HG02798 (cell line): ENCODE measurements at regions not wholly inside any gene's neighbourhood (a gene's known extent, or its start where the extent isn't known, plus 50 kb on each side); places are given as distances from the start of the nearest gene placed in this dataset.

ENCODE experiments used
- ATAC-seq: cut with Tn5 transposase; IDR thresholded peaks from one replicate; pipeline ENCODE4 v1.9.1; 2021; ENCODE audit warnings: mild to moderate bottlenecking; ENCODE audit not compliant: unreplicated experiment, poor library complexity

DNA sequence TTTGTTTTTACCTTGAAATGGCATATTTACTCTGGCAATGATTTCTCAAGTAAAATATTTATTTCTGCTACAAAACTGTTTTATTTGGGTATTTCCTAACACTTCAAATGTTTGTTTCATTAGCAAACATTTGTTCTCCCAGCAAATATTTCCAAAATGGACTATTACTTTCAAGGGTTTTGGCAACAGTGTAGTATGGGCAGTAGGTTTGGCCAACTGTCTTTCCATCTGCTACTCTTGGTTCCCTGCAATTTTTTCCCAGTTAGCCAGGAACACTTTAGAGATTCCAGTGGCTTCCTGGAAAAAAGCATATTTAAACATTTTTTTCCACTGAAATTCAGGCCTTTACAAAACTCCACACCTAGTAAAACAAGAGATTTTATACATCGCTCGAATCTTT, 466.6 kb downstream of the SLITRK6 start:
- ATAC-seq, result no peak

DNA sequence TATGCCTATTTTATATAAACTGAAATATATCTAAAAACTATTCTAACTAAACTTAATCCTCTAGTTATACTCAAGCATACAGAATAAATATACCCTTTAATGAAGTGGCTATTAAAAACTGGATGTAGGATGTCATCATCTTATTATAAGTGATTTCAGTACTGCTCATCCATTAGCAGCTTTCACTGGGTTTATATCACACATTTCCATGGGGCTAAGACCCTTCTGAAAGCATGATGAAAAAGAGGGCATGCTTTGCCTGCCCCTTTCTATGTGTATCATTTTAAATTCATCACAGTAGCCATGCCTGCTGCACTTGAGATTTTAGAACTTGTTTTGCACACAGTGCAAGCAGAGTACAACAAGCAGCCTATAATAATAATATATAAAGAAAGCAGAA, 477.5 kb downstream of the SLITRK6 start:
- no peak for ATAC-seq

DNA sequence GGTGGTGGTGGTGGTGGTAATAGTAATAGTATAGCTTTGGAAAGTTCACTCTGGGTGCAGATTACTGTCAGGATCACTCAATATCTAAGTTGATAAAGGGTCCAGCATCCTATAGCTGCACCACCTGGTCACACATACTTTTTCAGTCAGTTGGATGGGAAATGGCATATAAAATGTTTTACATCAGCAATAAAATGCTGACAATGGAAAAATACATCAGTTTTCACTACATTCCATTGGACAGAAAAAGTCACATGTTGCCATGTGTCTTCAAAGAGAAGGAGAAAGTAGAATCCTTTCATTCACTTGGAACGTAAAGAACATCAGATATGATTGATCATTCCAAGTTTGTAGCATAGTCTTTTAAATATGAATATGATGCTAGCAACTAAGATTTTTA, 481.4 kb downstream of the SLITRK6 start:
- ATAC-seq, result no peak

GRCh38 chr13:85316506-85317025, 482.7 kb downstream of the SLITRK6 start:
- no peak for ATAC-seq

- ATAC-seq, result no peak
Observed at GRCh38 chr13:85314686-85315085, 484.5 kb downstream of the SLITRK6 start.

GRCh38 chr13:85313761-85314503, 485.3 kb downstream of the SLITRK6 start:
- no peak for ATAC-seq

- ATAC-seq, result no peak
Observed at GRCh38 chr13:85312071-85312470, 487.1 kb downstream of the SLITRK6 start.

DNA sequence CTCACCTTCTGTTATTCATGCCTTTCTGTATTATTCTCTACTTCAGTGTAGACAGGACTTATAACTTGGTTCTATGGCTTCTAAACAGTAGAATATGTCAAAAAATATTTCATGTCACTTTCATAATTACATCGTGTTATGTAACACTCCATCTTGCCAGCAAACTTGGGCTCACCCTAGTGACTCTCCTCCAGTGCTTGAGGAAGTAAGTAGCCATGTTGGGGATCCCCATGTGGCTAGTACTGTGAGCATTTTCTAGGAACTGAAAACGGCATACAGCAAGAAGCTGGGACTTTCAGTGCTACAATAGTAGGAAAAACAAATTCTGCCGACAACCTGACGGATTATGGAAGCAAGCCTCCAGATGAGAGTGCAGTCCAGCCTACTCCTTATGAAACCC, 495.6 kb downstream of the SLITRK6 start:
- ATAC-seq, result no peak

DNA sequence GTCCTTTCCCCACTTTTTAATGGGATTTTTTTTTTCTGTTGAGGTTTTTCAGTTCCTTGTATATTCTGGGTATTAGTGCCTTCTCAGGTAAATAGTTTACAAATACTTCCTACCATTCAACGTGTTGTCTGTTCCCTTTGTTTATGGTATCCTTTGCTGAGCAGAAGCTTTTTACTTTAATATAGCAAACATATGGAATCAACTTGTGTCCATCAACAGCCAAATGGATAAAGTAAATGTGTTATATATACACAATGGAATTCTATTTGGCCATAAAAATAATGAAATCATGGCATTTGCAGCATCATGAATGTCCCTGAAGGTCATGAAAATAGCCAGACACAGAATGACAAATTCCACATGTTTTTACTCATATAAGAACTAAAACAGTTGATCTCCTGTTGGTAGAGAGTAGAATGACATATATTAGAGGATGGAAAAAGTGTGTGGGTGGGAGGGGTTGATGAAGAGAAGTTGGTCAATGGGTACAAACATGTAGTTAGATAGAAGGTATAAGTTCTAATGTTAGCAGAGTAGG, 500.8 kb downstream of the SLITRK6 start:
- ATAC-seq, result no peak

- ATAC-seq, result no peak
Observed at GRCh38 chr13:85288698-85289097, 510.5 kb downstream of the SLITRK6 start.

DNA sequence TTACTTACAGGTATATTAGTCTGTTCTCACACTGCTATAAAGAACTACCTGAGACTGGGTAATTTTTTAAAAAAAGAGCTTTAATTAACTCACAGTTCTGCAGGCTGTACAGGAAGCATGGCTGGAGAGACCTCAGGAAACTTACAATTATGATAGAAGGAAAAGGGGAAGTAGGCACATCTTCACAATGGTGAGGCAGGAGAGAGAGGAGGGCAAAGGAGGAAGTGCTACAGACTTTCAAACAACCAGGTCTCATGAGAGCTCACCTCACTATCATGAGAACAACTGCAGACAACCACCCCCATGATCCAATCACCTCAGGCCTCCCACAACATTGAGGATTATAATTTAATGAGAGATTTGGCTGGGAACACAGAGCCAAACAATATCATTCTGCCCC, 511.7 kb downstream of the SLITRK6 start:
- no peak for ATAC-seq

DNA sequence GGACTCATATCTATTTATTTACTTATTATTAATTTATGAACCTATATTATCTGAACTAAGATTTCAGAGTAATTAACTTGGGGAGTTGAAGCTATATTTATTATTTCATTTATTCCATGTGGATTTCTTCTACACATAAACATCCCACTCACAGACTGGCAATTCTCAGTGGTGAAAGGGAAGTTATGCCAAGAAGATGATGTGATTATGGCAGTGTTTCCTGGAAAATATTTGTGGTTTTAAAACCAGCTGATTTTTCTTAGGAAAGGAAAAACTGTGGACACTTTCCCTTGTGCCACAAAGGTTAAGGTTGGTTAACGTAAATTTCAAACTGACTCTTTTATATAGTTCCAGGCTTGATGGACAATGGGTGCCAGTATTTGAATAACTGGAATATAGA, 513.1 kb downstream of the SLITRK6 start:
- no peak for ATAC-seq

DNA sequence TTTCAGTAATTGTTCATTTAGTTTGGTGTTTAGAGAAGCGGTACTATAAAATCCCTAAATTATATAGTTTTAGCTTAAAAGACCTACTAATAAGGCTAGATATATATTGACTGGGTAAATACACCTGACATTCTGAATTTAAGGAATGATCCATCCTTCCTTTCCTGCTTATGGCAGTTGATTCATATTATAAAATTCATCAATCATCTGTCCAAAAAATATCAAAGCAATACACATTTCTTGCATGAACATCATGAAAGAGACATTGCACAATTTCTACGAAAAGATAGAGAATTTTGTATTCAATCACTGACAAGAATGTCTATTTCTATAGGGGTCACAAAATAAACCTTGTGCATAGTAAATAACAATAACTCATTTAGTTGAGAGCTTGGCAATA, 514.9 kb downstream of the SLITRK6 start:
- no peak for ATAC-seq

- no peak for ATAC-seq
Observed at GRCh38 chr13:85283408-85283807, 515.8 kb downstream of the SLITRK6 start.

GRCh38 chr13:85282876-85283275, 516.3 kb downstream of the SLITRK6 start:
- ATAC-seq, result no peak

DNA sequence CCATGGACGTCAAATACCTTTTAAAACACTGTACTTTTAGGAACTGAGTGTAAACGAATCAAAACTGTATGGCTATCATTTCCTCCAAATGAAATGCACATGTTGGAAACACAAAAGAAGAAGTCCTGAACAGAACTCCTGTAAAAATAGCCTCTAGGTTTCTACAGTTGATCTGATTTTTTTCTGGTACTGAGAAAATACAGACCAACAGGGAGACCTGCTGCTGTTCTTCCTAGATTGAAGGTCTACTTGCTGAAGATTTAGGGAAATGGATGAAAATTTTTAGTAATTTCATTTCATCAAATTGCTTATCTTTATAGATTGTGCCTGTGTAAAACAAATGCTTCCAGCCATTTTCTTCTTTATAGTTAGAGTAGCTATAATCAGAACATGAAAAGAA, 520.4 kb downstream of the SLITRK6 start:
- no peak for ATAC-seq

DNA sequence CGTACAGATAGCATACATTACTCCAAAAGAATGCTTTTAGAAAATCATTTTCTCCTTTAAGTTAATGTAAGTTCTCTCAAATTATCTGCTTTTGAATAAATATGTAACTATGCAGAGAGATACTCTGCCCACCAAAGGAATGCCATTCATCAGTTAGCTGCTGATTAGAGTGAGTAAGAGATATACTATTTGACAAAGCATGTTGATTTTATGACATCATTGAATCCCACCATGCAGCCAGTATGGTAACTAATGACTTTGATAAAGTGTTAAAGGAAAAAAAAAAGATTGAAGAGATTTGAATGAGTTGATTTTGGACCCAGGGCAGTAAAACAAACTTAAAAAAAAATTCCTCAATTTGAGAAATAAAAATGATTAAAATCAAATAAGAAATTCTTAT, 521.5 kb downstream of the SLITRK6 start:
- ATAC-seq, result no peak

DNA sequence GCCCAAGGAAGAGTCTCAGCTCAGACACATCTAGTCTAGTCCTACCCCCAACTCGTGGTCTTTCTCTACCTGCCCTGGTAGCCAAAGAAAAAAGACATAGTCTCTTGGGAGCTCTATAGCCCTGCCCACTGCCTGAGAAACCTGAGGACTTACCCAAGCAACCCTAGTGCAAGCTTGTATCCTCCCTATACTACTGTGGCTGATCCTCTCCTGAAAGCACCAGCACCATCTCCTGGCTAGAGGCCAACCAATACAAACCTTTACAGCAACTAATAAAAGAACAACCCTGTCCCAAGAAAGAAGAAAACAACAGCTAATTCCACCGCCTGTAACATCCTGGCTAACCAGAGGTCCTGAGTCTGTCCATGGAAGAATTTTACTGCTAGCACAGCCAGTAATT, 532.4 kb downstream of the SLITRK6 start:
- ATAC-seq, result no peak

DNA sequence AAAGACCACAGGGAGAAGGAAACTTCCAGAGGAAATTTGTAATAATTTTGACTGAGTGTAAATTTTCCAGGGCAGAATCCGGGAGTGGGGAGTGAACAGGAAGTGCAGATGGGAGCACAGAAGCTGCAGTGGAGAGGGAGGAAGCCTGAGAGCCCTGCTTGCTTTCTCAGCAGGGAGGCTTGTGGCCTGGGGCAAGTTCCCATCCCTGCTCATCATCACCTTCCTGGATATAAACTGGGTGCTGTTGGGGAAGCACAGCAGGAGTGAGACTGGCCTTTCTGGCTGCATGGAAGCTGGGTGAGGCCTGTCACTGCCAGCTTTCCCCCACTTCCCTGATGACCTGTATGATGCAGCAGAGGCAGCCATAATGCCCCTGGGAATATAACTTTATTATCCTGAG, 532.9 kb downstream of the SLITRK6 start:
- ATAC-seq, result no peak

DNA sequence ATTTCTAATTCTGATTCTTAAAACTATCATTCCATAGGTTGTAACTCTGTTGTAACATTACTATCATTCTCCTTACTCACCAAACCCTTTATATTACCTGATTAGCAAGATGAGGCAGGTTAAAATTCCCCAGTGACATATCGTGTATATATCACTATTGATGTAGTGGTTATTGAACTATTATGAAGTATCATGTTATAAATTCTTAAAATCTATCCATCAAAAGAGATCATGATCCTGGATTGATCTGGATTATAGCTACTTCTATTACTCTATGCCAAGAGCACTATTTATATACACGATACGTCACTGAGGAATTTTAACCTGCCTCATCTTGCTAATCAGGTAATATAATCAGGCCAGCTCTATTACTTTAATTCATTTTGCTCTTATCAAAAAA, 533.9 kb downstream of the SLITRK6 start:
- no peak for ATAC-seq

DNA sequence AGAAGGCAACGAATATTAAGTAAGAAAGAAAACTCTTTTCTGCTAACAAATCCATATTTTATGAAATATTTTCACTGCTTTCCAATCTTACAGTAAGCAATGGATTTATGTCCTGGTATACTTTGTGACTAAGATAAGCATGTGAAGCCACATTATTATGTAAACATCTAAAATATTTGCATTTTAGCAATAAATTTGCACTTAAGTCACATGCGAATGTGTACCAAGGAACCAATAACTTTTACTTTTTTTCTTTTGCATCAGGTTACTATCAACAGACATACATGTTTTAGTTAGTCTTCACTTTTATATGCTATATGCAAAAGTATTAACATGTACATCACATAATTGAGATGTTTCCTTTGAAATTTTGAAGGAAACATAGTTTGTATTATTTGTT, 536.7 kb downstream of the SLITRK6 start:
- ATAC-seq, result no peak

GRCh38 chr13:85261757-85262346, 537.4 kb downstream of the SLITRK6 start:
- no peak for ATAC-seq
